ENCODE measurements at regions not wholly inside any gene's neighbourhood (a gene's known extent, or its start where the extent isn't known, plus 50 kb on each side); places are given as distances from the start of the nearest gene placed in this dataset.

DNA sequence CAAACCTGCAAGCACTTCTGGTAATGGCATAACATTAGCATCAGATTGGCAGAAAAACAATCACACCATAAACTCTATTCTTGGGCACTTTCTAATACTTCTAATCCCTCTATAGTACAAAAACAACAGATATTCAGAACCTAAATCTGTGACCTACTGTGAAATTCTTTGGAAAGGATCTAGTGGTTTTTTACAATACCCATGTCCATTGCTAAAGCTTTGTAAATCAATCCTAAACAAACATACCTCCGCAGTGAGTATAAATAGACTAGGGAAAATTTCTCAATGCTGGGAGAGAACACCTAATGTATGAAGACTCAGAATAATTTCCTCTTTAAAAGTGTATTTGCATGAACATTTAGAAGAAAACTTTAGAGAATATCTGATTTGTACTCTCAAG is 1098.5 kb upstream of the DDX18 start:
- no peak overlapping the region for H3K27ac ChIP-seq (ENCODE audit: low read length)
- no peaks in the 10 kb centered on the region for H3K36me3 ChIP-seq (ENCODE audit: insufficient read depth, low read length)
- no peaks in the 10 kb centered on the region for H3K27me3 ChIP-seq (ENCODE audit: insufficient read depth, low read length, poor library complexity)
- H3K4me1 ChIP-seq (ENCODE audit: insufficient read depth, low read length), result no peaks in the 10 kb centered on the region
- no peak overlapping the region for H2AFZ ChIP-seq (ENCODE audit: low read depth, low read length)
- TF ChIP-seq, protein P1, sequence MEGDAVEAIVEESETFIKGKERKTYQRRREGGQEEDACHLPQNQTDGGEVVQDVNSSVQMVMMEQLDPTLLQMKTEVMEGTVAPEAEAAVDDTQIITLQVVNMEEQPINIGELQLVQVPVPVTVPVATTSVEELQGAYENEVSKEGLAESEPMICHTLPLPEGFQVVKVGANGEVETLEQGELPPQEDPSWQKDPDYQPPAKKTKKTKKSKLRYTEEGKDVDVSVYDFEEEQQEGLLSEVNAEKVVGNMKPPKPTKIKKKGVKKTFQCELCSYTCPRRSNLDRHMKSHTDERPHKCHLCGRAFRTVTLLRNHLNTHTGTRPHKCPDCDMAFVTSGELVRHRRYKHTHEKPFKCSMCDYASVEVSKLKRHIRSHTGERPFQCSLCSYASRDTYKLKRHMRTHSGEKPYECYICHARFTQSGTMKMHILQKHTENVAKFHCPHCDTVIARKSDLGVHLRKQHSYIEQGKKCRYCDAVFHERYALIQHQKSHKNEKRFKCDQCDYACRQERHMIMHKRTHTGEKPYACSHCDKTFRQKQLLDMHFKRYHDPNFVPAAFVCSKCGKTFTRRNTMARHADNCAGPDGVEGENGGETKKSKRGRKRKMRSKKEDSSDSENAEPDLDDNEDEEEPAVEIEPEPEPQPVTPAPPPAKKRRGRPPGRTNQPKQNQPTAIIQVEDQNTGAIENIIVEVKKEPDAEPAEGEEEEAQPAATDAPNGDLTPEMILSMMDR (IDR thresholded peaks at IDR 0.05; ENCODE audit: borderline replicate concordance, extremely low read depth, low read length, poor library complexity, severe bottlenecking), result no peak
- no peak for TF ChIP-seq EZH2 (IDR thresholded peaks at IDR 0.05; ENCODE audit: borderline replicate concordance, low read depth, low read length, severe bottlenecking)
- no peak overlapping the region for H3K4me2 ChIP-seq (ENCODE audit: insufficient read depth, low read length)
- H3K4me3 ChIP-seq (ENCODE audit: low read depth in 1 of 2, low read length in 2 of 2), result no peak overlapping the region
- ATAC-seq (ENCODE audit: insufficient read depth, low read depth), result no peak
- DNase-seq, result no peak
- no peaks in the 10 kb centered on the region for H3K79me2 ChIP-seq (ENCODE audit: insufficient read depth, low read length)
- no peaks in the 10 kb centered on the region for H4K20me1 ChIP-seq (ENCODE audit: insufficient read depth, low read length)
- H3K9me3 ChIP-seq (ENCODE audit: insufficient read depth, low read length, severe bottlenecking), result no peaks in the 10 kb centered on the region
- H3K9ac ChIP-seq (ENCODE audit: low read depth, low read length), result no peak overlapping the region

DNA sequence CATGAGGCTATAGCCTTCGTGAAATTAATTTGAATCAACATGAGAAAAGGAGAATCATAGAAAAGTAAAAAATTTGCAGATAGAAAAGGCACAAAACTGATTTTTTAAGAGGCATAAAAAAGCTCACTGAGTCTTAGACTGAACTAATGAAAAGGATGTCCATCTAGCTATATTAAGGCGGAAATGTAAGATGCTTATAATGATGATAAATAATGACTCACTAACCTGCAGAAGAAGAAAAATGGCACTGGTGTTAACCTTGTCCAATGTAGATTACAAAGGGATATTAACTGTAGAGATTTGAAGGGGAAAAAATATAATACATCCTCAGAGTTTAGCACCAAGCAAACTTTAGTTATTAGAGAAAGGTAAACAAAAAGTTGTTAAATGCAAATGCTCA is 1098.0 kb upstream of the DDX18 start:
- Histone ChIP-seq H3K27ac (ENCODE audit: low read length) (no peak overlapping the region), H4K20me1 (ENCODE audit: insufficient read depth, low read length) (no peaks in the 10 kb centered on the region), H3K36me3 (ENCODE audit: insufficient read depth, low read length) (no peaks in the 10 kb centered on the region), H3K4me3 (ENCODE audit: low read depth in 1 of 2, low read length in 2 of 2) (no peak overlapping the region), H3K4me2 (ENCODE audit: insufficient read depth, low read length) (no peak overlapping the region), H3K9ac (ENCODE audit: low read depth, low read length) (no peak overlapping the region), H3K79me2 (ENCODE audit: insufficient read depth, low read length) (no peaks in the 10 kb centered on the region), H2AFZ (ENCODE audit: low read depth, low read length) (no peak overlapping the region), H3K9me3 (ENCODE audit: insufficient read depth, low read length, severe bottlenecking) (no peaks in the 10 kb centered on the region), H3K4me1 (ENCODE audit: insufficient read depth, low read length) (no peaks in the 10 kb centered on the region), H3K27me3 (ENCODE audit: insufficient read depth, low read length, poor library complexity) (no peaks in the 10 kb centered on the region)
- ATAC-seq (ENCODE audit: insufficient read depth, low read depth), result no peak
- DNase-seq, result no peak
- no peak for TF ChIP-seq EZH2 (IDR thresholded peaks at IDR 0.05; ENCODE audit: borderline replicate concordance, low read depth, low read length, severe bottlenecking)
- TF ChIP-seq, protein P1 (IDR thresholded peaks at IDR 0.05; ENCODE audit: borderline replicate concordance, extremely low read depth, low read length, poor library complexity, severe bottlenecking), result no peak

GRCh38 chr2:116717832-116718231 is 1096.7 kb upstream of the DDX18 start:
- DNase-seq (no peak), ATAC-seq (ENCODE audit: insufficient read depth, low read depth) (no peak)
- Histone ChIP-seq H3K9ac (ENCODE audit: low read depth, low read length) (no peak overlapping the region), H3K27ac (ENCODE audit: low read length) (no peak overlapping the region), H3K9me3 (ENCODE audit: insufficient read depth, low read length, severe bottlenecking) (no peaks in the 10 kb centered on the region), H3K36me3 (ENCODE audit: insufficient read depth, low read length) (no peaks in the 10 kb centered on the region), H4K20me1 (ENCODE audit: insufficient read depth, low read length) (no peaks in the 10 kb centered on the region), H2AFZ (ENCODE audit: low read depth, low read length) (no peak overlapping the region), H3K27me3 (ENCODE audit: insufficient read depth, low read length, poor library complexity) (no peaks in the 10 kb centered on the region), H3K4me1 (ENCODE audit: insufficient read depth, low read length) (no peaks in the 10 kb centered on the region), H3K4me3 (ENCODE audit: low read depth in 1 of 2, low read length in 2 of 2) (no peak overlapping the region), H3K4me2 (ENCODE audit: insufficient read depth, low read length) (no peak overlapping the region), H3K79me2 (ENCODE audit: insufficient read depth, low read length) (no peaks in the 10 kb centered on the region)
- TF ChIP-seq, protein P1 (IDR thresholded peaks at IDR 0.05; ENCODE audit: borderline replicate concordance, extremely low read depth, low read length, poor library complexity, severe bottlenecking), result no peak
- no peak for TF ChIP-seq EZH2 (IDR thresholded peaks at IDR 0.05; ENCODE audit: borderline replicate concordance, low read depth, low read length, severe bottlenecking)

- H4K20me1 ChIP-seq (ENCODE audit: insufficient read depth, low read length), result no peaks in the 10 kb centered on the region
- ATAC-seq (ENCODE audit: insufficient read depth, low read depth), result no peak
- H3K9ac ChIP-seq (ENCODE audit: low read depth, low read length), result no peak overlapping the region
- no peaks in the 10 kb centered on the region for H3K79me2 ChIP-seq (ENCODE audit: insufficient read depth, low read length)
- H3K4me1 ChIP-seq (ENCODE audit: insufficient read depth, low read length), result no peaks in the 10 kb centered on the region
- DNase-seq, result no peak
- H3K4me2 ChIP-seq (ENCODE audit: insufficient read depth, low read length), result no peak overlapping the region
- no peak overlapping the region for H3K27ac ChIP-seq (ENCODE audit: low read length)
- H2AFZ ChIP-seq (ENCODE audit: low read depth, low read length), result no peak overlapping the region
- no peaks in the 10 kb centered on the region for H3K9me3 ChIP-seq (ENCODE audit: insufficient read depth, low read length, severe bottlenecking)
- no peaks in the 10 kb centered on the region for H3K36me3 ChIP-seq (ENCODE audit: insufficient read depth, low read length)
- no peaks in the 10 kb centered on the region for H3K27me3 ChIP-seq (ENCODE audit: insufficient read depth, low read length, poor library complexity)
- TF ChIP-seq EZH2 (IDR thresholded peaks at IDR 0.05; ENCODE audit: borderline replicate concordance, low read depth, low read length, severe bottlenecking), result no peak
- TF ChIP-seq, protein P1 (IDR thresholded peaks at IDR 0.05; ENCODE audit: borderline replicate concordance, extremely low read depth, low read length, poor library complexity, severe bottlenecking), result no peak
- no peak overlapping the region for H3K4me3 ChIP-seq (ENCODE audit: low read depth in 1 of 2, low read length in 2 of 2)
Measured at GRCh38 chr2:116718451-116718850, 1096.0 kb upstream of the DDX18 start.

Measured in DND-41 (cell line).